Stimulated activated CD8-positive, alpha-beta memory T cell treated with anti-CD3 and anti-CD28 coated beads, Interleukin-12 subunit alpha, Interleukin-12 subunit beta, amount 100 ng/mL, for 4 hours (primary cell): ENCODE measurements at regions not wholly inside any gene's neighbourhood (a gene's known extent, or its start where the extent isn't known, plus 50 kb on each side); places are given as distances from the start of the nearest gene placed in this dataset.
"Not testable (repeated sequence)": the region's sequence is repeated elsewhere in the genome, so short reads cannot be mapped to it uniquely, and the experiment has no call there.

Experiments used
- DNase-seq: peaks from one replicate; pipeline ENCODE4 v3.0.0-alpha.2; 2020; ENCODE audit warnings: low read depth

DNA sequence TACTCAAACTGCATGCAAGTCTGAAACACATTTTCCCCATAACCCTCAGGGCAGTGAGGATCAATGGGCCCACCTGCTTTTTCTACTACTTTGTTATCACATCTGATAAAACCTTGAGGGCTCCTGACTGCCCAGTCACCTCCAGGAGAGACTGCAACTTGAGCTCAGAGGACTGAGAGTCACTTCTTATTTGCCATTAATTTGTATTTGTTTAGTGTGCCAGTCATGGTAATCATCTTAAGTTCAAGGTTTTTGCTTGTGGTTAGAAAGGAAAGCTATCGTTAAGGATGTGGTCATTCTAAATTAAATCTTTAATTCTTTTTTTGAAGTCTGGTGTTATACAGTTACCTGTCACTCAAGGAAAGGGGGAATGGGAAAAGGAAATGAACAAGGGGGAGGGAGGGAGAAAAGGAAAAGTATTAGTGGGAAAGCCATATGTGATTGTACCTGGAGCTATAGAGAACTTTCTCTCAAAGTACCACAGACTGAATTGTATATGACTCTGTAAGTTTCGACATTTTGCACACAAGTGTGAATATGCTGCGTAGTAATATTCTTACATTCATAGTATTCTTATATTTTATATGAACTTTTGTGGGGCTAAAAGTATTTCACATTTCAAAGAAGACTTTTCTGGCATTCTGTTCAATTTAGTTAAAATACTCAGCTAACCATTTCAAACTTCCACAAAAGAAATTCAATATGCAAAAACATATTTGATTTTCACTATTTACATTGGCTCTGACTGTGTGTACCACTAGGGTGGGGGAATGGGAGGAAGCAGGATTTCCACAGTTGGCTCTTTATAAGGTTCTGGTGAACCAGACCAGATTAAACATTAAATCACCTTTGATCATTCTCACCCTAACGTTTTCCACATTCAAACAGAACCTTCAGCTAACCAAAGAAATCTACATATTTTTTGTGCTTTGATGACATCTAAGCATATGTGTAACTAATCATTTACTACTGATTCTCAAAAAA, 166.5 kb upstream of the ATP11B start:
- DNase-seq = no peak

DNA sequence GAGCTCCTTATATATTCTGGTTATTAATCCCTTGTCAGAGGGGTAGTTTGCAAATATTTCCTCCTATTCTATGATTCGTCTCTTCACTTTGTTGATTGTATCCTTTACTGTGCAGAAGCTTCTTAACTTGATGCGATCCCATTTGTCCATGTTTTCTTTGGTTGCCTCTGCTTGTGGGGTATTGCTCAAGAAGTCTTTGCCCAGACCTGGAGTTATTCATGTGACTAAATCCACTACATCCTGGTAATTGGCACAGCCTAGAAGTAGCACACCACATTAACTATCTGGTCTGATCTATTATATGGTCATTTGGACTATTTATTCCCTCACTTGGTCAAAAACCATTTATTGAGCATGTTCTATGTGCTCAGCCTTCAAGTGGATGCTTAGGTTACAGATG, 164.8 kb upstream of the ATP11B start:
- no peak for DNase-seq

DNA sequence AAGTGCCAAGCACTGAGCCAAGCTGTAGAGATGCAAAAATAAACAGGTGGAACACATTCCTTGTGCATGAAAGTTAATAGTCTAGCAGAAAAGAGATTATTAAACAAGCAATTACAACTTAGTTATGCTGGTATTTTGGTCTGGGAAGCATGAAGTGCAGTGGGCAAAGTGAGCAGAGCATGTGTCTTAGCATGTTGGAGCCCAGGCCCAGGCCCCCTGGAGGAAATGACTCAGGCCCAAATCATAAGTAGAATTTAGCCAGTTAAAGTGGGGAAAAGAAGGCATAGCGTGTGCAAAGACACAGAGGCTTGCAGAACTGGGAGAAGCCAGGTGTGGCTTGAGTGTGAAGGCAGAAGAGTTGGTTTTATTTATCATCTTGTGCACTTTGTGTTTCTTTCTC, 163.8 kb upstream of the ATP11B start:
- DNase-seq = no peak

- no peak for DNase-seq
Observed at GRCh38 chr3:182631183-182632076, 161.9 kb upstream of the ATP11B start.

DNA sequence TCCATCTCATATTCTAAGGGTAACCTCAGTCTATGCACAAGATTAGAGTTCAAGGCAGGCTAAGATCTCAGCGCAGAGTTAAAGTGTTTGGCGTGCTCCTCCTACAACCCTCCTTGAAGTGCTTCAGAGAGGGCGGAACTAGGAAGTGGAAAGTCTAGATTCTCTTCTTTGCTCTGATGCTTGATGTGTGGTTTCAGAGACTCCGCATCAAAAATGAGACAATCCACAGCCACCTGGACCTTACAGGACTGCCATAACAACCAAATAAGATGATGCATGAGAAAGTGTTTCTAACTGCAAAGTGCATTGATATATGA, 161.3 kb upstream of the ATP11B start:
- no peak for DNase-seq

DNA sequence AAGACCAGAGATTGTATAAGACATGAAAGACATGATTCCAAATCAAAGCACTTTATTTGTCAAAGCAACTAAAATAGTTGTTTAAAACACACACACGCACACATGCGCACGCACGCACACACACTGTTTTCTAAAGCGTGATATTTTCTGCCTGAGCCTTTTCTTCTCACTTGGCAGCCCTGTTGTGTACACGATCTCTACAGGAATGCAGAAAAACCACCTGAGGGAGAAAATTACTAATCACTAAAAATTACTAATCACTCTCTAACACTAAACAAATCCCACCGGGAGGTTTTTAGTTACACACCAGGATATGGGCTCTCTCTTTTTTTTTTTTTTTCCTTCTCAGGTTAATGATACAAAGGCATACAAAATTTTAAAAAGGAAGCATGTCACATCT, 160.1 kb upstream of the ATP11B start:
- DNase-seq = no peak

GRCh38 chr3:182636646-182637045, 156.7 kb upstream of the ATP11B start:
- DNase-seq = no peak

- no peak for DNase-seq
Observed at GRCh38 chr3:182637350-182638110, 155.8 kb upstream of the ATP11B start.

- no peak for DNase-seq
Observed at GRCh38 chr3:182644013-182644412, 149.3 kb upstream of the ATP11B start.

DNA sequence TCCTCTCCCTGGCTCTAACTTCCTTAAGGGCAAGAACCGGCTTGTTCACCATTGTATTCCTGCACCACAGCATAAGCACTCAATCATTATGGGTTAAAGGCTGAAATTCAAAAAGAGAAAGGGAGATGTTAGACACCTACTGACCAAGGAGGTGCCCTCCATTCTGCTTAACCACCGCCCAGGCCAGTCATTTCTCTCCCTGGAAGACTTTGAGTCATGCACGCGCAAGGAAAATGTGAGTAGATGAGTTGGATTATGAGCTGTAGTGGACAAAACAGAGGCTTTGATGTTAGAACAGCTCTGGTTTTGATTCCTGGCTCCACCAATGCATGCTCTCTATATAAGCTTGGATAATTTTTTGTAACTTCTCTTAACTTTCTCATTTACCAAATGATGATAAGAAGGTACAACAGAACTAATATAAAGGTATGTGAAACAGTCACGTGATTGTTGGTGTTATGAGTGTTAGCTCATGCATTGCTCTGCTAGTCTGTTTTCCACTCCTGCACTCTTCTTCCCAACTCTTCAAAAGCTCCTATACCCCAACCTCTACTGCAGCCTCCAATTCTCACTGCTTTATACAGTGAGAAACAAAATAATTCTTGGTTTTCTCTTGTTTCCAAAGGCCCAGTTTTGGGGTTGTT, 148.4 kb upstream of the ATP11B start:
- no peak for DNase-seq

DNA sequence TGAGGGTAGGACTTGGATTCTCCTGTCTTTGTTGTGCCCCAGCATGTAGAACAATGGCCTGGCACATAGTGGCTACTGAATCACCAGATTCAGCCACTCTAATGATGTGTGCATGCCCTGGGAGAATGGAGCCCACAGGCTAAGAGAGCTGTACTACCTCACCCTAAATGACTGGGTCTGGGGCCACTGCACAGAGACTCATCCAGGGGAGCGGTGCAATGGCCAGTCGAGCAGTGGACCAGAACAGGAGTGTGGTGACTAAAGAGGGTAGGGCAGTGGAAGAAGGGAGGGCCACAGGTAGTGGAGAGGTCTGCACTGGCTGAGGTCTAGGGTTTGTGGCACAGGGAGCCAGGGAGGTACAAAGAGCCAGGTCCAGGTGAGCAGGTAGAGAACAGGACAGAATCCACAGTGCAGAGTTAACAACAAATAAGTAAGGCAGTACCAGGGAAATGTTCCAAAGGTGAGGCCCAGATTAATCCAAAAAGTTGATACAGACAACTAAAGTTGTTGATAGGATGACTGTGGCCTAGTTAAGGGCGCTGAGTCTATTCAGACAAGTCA, 142.7 kb upstream of the ATP11B start:
- no peak for DNase-seq

GRCh38 chr3:182651461-182651860, 141.8 kb upstream of the ATP11B start:
- DNase-seq = no peak

DNA sequence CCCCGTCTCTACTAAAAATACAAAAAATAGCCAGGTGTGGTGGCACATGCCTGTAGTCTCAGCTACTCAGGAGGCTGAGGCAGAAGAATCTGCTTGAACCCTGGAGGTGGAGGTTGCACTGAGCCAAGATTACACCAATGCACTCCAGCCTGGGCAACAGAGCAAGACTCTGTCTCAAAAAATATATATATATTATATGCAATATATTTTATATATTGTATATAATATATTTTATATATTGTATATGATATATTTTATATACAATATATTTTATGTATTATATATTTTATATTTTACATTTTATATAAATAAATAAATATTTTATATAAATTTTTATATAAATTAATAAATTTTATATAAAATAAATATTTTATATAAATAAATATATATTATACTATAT, 140.2 kb upstream of the ATP11B start:
- DNase-seq = not testable (repeated sequence)

- DNase-seq = no peak
Observed at GRCh38 chr3:182668541-182668940, 124.8 kb upstream of the ATP11B start.

GRCh38 chr3:182668974-182669373, 124.3 kb upstream of the ATP11B start:
- DNase-seq = no peak

DNA sequence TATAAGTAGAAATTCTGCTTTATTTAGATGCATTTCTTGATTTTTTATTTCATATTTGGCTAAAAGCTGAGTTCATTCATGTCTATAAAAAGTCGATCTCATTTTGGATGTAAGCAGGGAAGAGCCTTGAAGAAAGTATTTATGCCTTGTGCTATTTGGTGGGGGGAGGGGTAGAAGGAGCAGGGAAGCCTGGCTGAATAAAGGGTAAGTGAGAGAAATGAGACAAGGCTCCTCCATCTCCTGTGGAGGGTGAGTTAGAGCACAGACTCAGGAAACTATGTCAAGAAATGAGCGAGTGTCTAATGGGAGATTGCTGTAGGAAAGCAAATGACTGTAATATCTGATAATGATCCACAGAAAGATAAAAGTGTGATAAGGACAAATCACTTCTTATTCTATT, 121.8 kb upstream of the ATP11B start:
- no peak for DNase-seq

- DNase-seq = no peak
Observed at GRCh38 chr3:182671942-182672341, 121.4 kb upstream of the ATP11B start.

- DNase-seq = no peak
Observed at GRCh38 chr3:182673336-182673735, 120.0 kb upstream of the ATP11B start.

DNA sequence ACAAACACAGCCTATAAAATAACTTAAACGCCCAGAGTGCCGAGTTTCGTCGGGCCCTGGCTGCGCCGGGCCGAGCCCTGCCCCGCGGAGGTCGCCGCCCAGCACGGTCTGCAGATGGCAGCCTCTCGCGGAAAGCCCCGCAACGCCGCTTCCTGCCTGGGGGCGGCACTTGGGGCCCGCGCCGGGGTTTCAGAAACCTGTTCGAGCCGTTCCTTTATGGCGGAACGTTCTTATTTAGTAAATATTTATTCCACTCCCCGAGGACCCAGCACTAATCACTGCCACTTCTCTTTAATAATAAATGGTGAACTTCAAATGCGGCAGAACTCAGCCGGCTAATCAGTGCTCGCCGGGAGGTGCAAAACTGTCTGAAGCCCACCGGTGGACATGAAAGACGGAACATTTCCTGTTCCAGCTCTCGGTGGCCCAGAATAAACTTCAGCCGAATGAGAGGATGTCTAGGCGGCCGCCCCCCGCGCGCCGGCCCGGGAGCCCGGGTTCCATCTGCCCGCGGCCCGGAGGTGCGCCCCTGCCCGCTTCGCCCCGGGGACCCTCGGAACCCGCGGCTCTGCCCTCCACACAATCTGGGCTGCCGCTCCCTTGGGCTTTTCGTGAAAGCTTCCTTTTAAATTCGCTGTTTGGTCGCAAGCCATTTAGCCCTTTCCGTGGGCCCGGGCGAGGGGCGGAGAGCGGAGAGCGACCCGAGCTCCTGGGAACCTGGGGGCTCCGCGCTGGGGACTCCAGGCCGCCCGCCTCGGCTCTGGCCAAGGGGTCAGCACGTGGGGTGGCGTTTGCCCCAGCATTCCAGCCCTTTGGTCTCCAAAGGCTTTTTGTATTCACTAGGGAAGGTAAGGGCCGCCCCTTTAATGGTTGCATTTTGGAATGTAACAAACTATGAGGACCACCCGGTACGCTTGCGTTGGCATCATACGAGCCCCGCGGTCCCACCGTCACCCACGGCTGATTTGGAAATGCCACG, 110.8 kb upstream of the ATP11B start:
- peak; percentile 33 for DNase-seq

DNA sequence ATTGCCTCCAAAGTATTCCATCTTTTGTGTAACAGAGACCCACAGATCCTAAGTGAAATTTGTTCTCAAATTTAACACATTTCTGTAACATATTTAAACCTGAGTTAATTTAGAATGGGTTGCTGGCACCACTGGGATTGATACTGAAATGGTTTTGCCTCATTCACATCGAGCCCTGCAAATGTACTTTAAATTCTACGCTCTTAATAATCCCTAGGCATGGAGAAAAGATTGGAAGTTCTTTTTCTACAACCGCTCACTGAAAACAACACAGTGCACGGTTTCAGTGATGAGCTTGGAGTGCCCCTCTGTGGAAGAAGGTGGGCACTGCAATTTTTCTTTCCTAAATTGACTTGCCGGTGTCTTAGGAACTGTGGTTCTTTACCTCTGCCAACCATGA, 109.9 kb upstream of the ATP11B start:
- peak; percentile 6 for DNase-seq
